ENCODE measurements at regions not wholly inside any gene's neighbourhood (a gene's known extent, or its start where the extent isn't known, plus 50 kb on each side); places are given as distances from the start of the nearest gene placed in this dataset.

- no peaks in the 10 kb centered on the region for H3K4me1 ChIP-seq (ENCODE audit: low read length)
- no peaks in the 10 kb centered on the region for H3K9me2 ChIP-seq (replicated peaks; ENCODE audit: insufficient read depth, low read length)
- H3K4me3 ChIP-seq (ENCODE audit: low read length) = no peak overlapping the region
- H3K79me2 ChIP-seq (ENCODE audit: low read length) = no peaks in the 10 kb centered on the region
- H3K9ac ChIP-seq (ENCODE audit: low read length) = no peak overlapping the region
- H3K4me2 ChIP-seq (ENCODE audit: low read depth, low read length, poor library complexity, severe bottlenecking) = no peak overlapping the region
- no peaks in the 10 kb centered on the region for H3K27me3 ChIP-seq (ENCODE audit: low read length)
- H4K20me1 ChIP-seq (ENCODE audit: insufficient read depth, low read depth, low read length) = no peaks in the 10 kb centered on the region
- no peak overlapping the region for H3K27ac ChIP-seq (ENCODE audit: low read length)
- no peaks in the 10 kb centered on the region for H3K36me3 ChIP-seq (ENCODE audit: insufficient read depth, low read length)
- no peak overlapping the region for H2AFZ ChIP-seq (ENCODE audit: low read length)
- no peak for DNase-seq
- peaks cover 22% of the 10 kb centered on the region for H3K9me3 ChIP-seq (ENCODE audit: low read length)
Observed at GRCh38 chr4:10981576-10981975, 297.0 kb upstream of the CLNK start.

- Histone ChIP-seq H3K9ac (ENCODE audit: low read length) (no peak overlapping the region), H2AFZ (ENCODE audit: low read length) (no peak overlapping the region), H3K4me1 (ENCODE audit: low read length) (no peaks in the 10 kb centered on the region), H3K9me2 (replicated peaks; ENCODE audit: insufficient read depth, low read length) (no peaks in the 10 kb centered on the region), H3K79me2 (ENCODE audit: low read length) (no peaks in the 10 kb centered on the region), H3K9me3 (ENCODE audit: low read length) (peaks cover 22% of the 10 kb centered on the region), H3K27me3 (ENCODE audit: low read length) (no peaks in the 10 kb centered on the region), H3K4me2 (ENCODE audit: low read depth, low read length, poor library complexity, severe bottlenecking) (no peak overlapping the region), H3K36me3 (ENCODE audit: insufficient read depth, low read length) (no peaks in the 10 kb centered on the region), H3K4me3 (ENCODE audit: low read length) (no peak overlapping the region), H3K27ac (ENCODE audit: low read length) (no peak overlapping the region), H4K20me1 (ENCODE audit: insufficient read depth, low read depth, low read length) (no peaks in the 10 kb centered on the region)
- no peak for DNase-seq
Observed at GRCh38 chr4:10981096-10981495, 296.5 kb upstream of the CLNK start.

- Histone ChIP-seq H3K9me3 (ENCODE audit: low read length) (peaks cover 18% of the 10 kb centered on the region), H3K27me3 (ENCODE audit: low read length) (no peaks in the 10 kb centered on the region), H3K27ac (ENCODE audit: low read length) (no peak overlapping the region), H4K20me1 (ENCODE audit: insufficient read depth, low read depth, low read length) (no peaks in the 10 kb centered on the region), H3K79me2 (ENCODE audit: low read length) (no peaks in the 10 kb centered on the region), H3K36me3 (ENCODE audit: insufficient read depth, low read length) (no peaks in the 10 kb centered on the region), H3K9me2 (replicated peaks; ENCODE audit: insufficient read depth, low read length) (no peaks in the 10 kb centered on the region), H3K4me2 (ENCODE audit: low read depth, low read length, poor library complexity, severe bottlenecking) (no peak overlapping the region), H3K4me1 (ENCODE audit: low read length) (no peaks in the 10 kb centered on the region), H3K9ac (ENCODE audit: low read length) (no peak overlapping the region), H3K4me3 (ENCODE audit: low read length) (no peak overlapping the region), H2AFZ (ENCODE audit: low read length) (no peak overlapping the region)
- no peak for DNase-seq
Observed at GRCh38 chr4:10979032-10979431, 294.5 kb upstream of the CLNK start.

- Histone ChIP-seq H2AFZ (ENCODE audit: low read length) (no peak overlapping the region), H3K4me2 (ENCODE audit: low read depth, low read length, poor library complexity, severe bottlenecking) (no peak overlapping the region), H3K27me3 (ENCODE audit: low read length) (no peaks in the 10 kb centered on the region), H3K4me3 (ENCODE audit: low read length) (no peak overlapping the region), H3K36me3 (ENCODE audit: insufficient read depth, low read length) (no peaks in the 10 kb centered on the region), H3K9me2 (replicated peaks; ENCODE audit: insufficient read depth, low read length) (no peaks in the 10 kb centered on the region), H3K9me3 (ENCODE audit: low read length) (peaks cover 15% of the 10 kb centered on the region), H3K4me1 (ENCODE audit: low read length) (no peaks in the 10 kb centered on the region), H3K9ac (ENCODE audit: low read length) (no peak overlapping the region), H4K20me1 (ENCODE audit: insufficient read depth, low read depth, low read length) (no peaks in the 10 kb centered on the region), H3K79me2 (ENCODE audit: low read length) (no peaks in the 10 kb centered on the region), H3K27ac (ENCODE audit: low read length) (no peak overlapping the region)
- DNase-seq = peak; percentile 47
Observed at GRCh38 chr4:10977534-10977933, 293.0 kb upstream of the CLNK start.

GRCh38 chr4:10974371-10974770, 289.8 kb upstream of the CLNK start:
- peaks cover 10% of the 10 kb centered on the region; the same call in 1 of the 2 replicates for H3K9me3 ChIP-seq (ENCODE audit: low read length)
- H3K79me2 ChIP-seq (ENCODE audit: low read length) = no peaks in the 10 kb centered on the region
- no peaks in the 10 kb centered on the region for H3K36me3 ChIP-seq (ENCODE audit: insufficient read depth, low read length)
- no peak overlapping the region for H3K4me3 ChIP-seq (ENCODE audit: low read length)
- no peak overlapping the region for H3K9ac ChIP-seq (ENCODE audit: low read length)
- no peaks in the 10 kb centered on the region for H4K20me1 ChIP-seq (ENCODE audit: insufficient read depth, low read depth, low read length)
- no peak for DNase-seq
- H3K4me2 ChIP-seq (ENCODE audit: low read depth, low read length, poor library complexity, severe bottlenecking) = no peak overlapping the region
- H3K27me3 ChIP-seq (ENCODE audit: low read length) = no peaks in the 10 kb centered on the region
- no peaks in the 10 kb centered on the region for H3K4me1 ChIP-seq (ENCODE audit: low read length)
- no peaks in the 10 kb centered on the region for H3K9me2 ChIP-seq (replicated peaks; ENCODE audit: insufficient read depth, low read length)
- H3K27ac ChIP-seq (ENCODE audit: low read length) = no peak overlapping the region
- no peak overlapping the region for H2AFZ ChIP-seq (ENCODE audit: low read length)

GRCh38 chr4:10973686-10974085, 289.1 kb upstream of the CLNK start:
- H3K9me3 ChIP-seq (ENCODE audit: low read length) = peaks cover 5% of the 10 kb centered on the region; the same call in 1 of the 2 replicates
- no peaks in the 10 kb centered on the region for H3K79me2 ChIP-seq (ENCODE audit: low read length)
- H3K27ac ChIP-seq (ENCODE audit: low read length) = no peak overlapping the region
- no peak overlapping the region for H3K4me3 ChIP-seq (ENCODE audit: low read length)
- H3K9me2 ChIP-seq (replicated peaks; ENCODE audit: insufficient read depth, low read length) = no peaks in the 10 kb centered on the region
- H3K27me3 ChIP-seq (ENCODE audit: low read length) = no peaks in the 10 kb centered on the region
- H4K20me1 ChIP-seq (ENCODE audit: insufficient read depth, low read depth, low read length) = no peaks in the 10 kb centered on the region
- H3K36me3 ChIP-seq (ENCODE audit: insufficient read depth, low read length) = no peaks in the 10 kb centered on the region
- no peak overlapping the region for H3K9ac ChIP-seq (ENCODE audit: low read length)
- no peak for DNase-seq
- H3K4me1 ChIP-seq (ENCODE audit: low read length) = no peaks in the 10 kb centered on the region
- H3K4me2 ChIP-seq (ENCODE audit: low read depth, low read length, poor library complexity, severe bottlenecking) = no peak overlapping the region
- no peak overlapping the region for H2AFZ ChIP-seq (ENCODE audit: low read length)

GRCh38 chr4:10971800-10972401, 287.3 kb upstream of the CLNK start:
- Histone ChIP-seq H3K36me3 (ENCODE audit: insufficient read depth, low read length) (no peaks in the 10 kb centered on the region), H4K20me1 (ENCODE audit: insufficient read depth, low read depth, low read length) (no peaks in the 10 kb centered on the region), H3K4me2 (ENCODE audit: low read depth, low read length, poor library complexity, severe bottlenecking) (no peak overlapping the region), H3K9me2 (replicated peaks; ENCODE audit: insufficient read depth, low read length) (no peaks in the 10 kb centered on the region), H3K4me3 (ENCODE audit: low read length) (no peak overlapping the region), H3K27ac (ENCODE audit: low read length) (no peak overlapping the region), H3K9me3 (ENCODE audit: low read length) (no peaks in the 10 kb centered on the region), H3K4me1 (ENCODE audit: low read length) (no peaks in the 10 kb centered on the region), H2AFZ (ENCODE audit: low read length) (no peak overlapping the region), H3K79me2 (ENCODE audit: low read length) (no peaks in the 10 kb centered on the region), H3K27me3 (ENCODE audit: low read length) (no peaks in the 10 kb centered on the region), H3K9ac (ENCODE audit: low read length) (no peak overlapping the region)
- no peak for DNase-seq

GRCh38 chr4:10965196-10965595, 280.6 kb upstream of the CLNK start:
- Histone ChIP-seq H3K9ac (ENCODE audit: low read length) (no peak overlapping the region), H3K4me1 (ENCODE audit: low read length) (no peaks in the 10 kb centered on the region), H3K27ac (ENCODE audit: low read length) (no peak overlapping the region), H2AFZ (ENCODE audit: low read length) (no peak overlapping the region), H3K9me2 (replicated peaks; ENCODE audit: insufficient read depth, low read length) (no peaks in the 10 kb centered on the region), H3K79me2 (ENCODE audit: low read length) (no peaks in the 10 kb centered on the region), H3K4me2 (ENCODE audit: low read depth, low read length, poor library complexity, severe bottlenecking) (no peak overlapping the region), H4K20me1 (ENCODE audit: insufficient read depth, low read depth, low read length) (no peaks in the 10 kb centered on the region), H3K36me3 (ENCODE audit: insufficient read depth, low read length) (no peaks in the 10 kb centered on the region), H3K4me3 (ENCODE audit: low read length) (no peak overlapping the region), H3K27me3 (ENCODE audit: low read length) (no peaks in the 10 kb centered on the region), H3K9me3 (ENCODE audit: low read length) (peaks cover 11% of the 10 kb centered on the region)
- no peak for DNase-seq
